Bone marrow (tissue), 2 donors: ENCODE measurements at regions not wholly inside any gene's neighbourhood (a gene's known extent, or its start where the extent isn't known, plus 50 kb on each side); places are given as distances from the start of the nearest gene placed in this dataset.

Source experiments
- DNase-seq, 2 donors: peaks; one replicate each; lab custom pipeline; 2025; lab: John Stamatoyannopoulos, UW

- no peak for DNase-seq
Measured at GRCh38 chr6:93779086-93779841, 359.9 kb upstream of the EPHA7 start.

GRCh38 chr6:93759190-93759589 lies 339.8 kb upstream of the EPHA7 start:
- DNase-seq: no peak

GRCh38 chr6:93751969-93752368 lies 332.6 kb upstream of the EPHA7 start:
- no peak for DNase-seq

- DNase-seq: no peak
Measured at GRCh38 chr6:93749930-93750329, 330.6 kb upstream of the EPHA7 start.

GRCh38 chr6:93749191-93749590 lies 329.8 kb upstream of the EPHA7 start:
- no peak for DNase-seq

- DNase-seq: no peak
Measured at GRCh38 chr6:93746892-93747291, 327.5 kb upstream of the EPHA7 start.

GRCh38 chr6:93745306-93745705 lies 325.9 kb upstream of the EPHA7 start:
- DNase-seq: no peak

- no peak for DNase-seq
Measured at GRCh38 chr6:93735099-93735498, 315.7 kb upstream of the EPHA7 start.

GRCh38 chr6:93731306-93731705 lies 311.9 kb upstream of the EPHA7 start:
- DNase-seq: no peak

- no peak for DNase-seq
Measured at GRCh38 chr6:93728150-93728549, 308.8 kb upstream of the EPHA7 start.

- DNase-seq: no peak
Measured at GRCh38 chr6:93727447-93727846, 308.1 kb upstream of the EPHA7 start.

- no peak for DNase-seq
Measured at GRCh38 chr6:93721386-93722048, 302.2 kb upstream of the EPHA7 start.

- DNase-seq: no peak
Measured at GRCh38 chr6:93713974-93714373, 294.6 kb upstream of the EPHA7 start.

GRCh38 chr6:93703431-93703830 lies 284.1 kb upstream of the EPHA7 start:
- no peak for DNase-seq

- DNase-seq: no peak
Measured at GRCh38 chr6:93701526-93701925, 282.2 kb upstream of the EPHA7 start.

- no peak for DNase-seq
Measured at GRCh38 chr6:93685494-93685893, 266.1 kb upstream of the EPHA7 start.

- DNase-seq: no peak
Measured at GRCh38 chr6:93684339-93684738, 265.0 kb upstream of the EPHA7 start.

- DNase-seq: no peak
Measured at GRCh38 chr6:93679836-93680235, 260.5 kb upstream of the EPHA7 start.

GRCh38 chr6:93678841-93679454 lies 259.6 kb upstream of the EPHA7 start:
- no peak for DNase-seq

- DNase-seq: no peak
Measured at GRCh38 chr6:93677264-93677965, 258.1 kb upstream of the EPHA7 start.

GRCh38 chr6:93676581-93676980 lies 257.2 kb upstream of the EPHA7 start:
- no peak for DNase-seq

GRCh38 chr6:93675856-93676417 lies 256.6 kb upstream of the EPHA7 start:
- DNase-seq: no peak
